SU-DHL-6 (cell line): ENCODE measurements at regions not wholly inside any gene's neighbourhood (a gene's known extent, or its start where the extent isn't known, plus 50 kb on each side); places are given as distances from the start of the nearest gene placed in this dataset.

Experiments used
- CTCF ChIP-seq: fragments of 200-600 bp; sonication (generic); IDR thresholded peaks from one replicate; pipeline ENCODE4 v1.5.1; 2017; ENCODE audit warnings: antibody characterized with exemption, mild to moderate bottlenecking, low read length, moderate library complexity; ENCODE audit not compliant: insufficient read depth, poor library complexity, severe bottlenecking
- EZH2phosphoT487 ChIP-seq: fragments of 200-600 bp; sonication (generic), shearing (Covaris generic); conservative IDR thresholded peaks from 2 replicates; pipeline ENCODE4 v1.6.1; 2018; ENCODE audit warnings: mild to moderate bottlenecking, antibody characterized with exemption, low read length, moderate library complexity, mixed read lengths

GRCh38 chr9:108615152-108615551 lies 240.6 kb downstream of the ACTL7B start:
- TF ChIP-seq CTCF, result no peak
- TF ChIP-seq EZH2phosphoT487, result no peak
